GM21528 (cell line): ENCODE measurements at regions not wholly inside any gene's neighbourhood (a gene's known extent, or its start where the extent isn't known, plus 50 kb on each side); places are given as distances from the start of the nearest gene placed in this dataset.
"Not testable (repeated sequence)": the region's sequence is repeated elsewhere in the genome, so short reads cannot be mapped to it uniquely, and the experiment has no call there.

Source experiments
- ATAC-seq: cut with Tn5 transposase; IDR thresholded peaks from one replicate; pipeline ENCODE4 v1.9.1; 2021; ENCODE audit warnings: mild to moderate bottlenecking, moderate library complexity; ENCODE audit not compliant: unreplicated experiment, low FRiP score

GRCh38 chr19:14328406-14328805 is 52.8 kb upstream of the ADGRE5 start:
- ATAC-seq: no peak

- not testable (repeated sequence) for ATAC-seq
Measured at GRCh38 chr19:14327061-14327460, 54.2 kb upstream of the ADGRE5 start.

- no peak for ATAC-seq
Measured at GRCh38 chr19:14325863-14326262, 55.4 kb upstream of the ADGRE5 start.

- ATAC-seq: no peak
Measured at GRCh38 chr19:14325134-14325533, 56.1 kb upstream of the ADGRE5 start.

- ATAC-seq: no peak
Measured at GRCh38 chr19:14322889-14323463, 58.3 kb upstream of the ADGRE5 start.

- ATAC-seq: no peak
Measured at GRCh38 chr19:14320253-14320652, 61.0 kb upstream of the ADGRE5 start.

DNA sequence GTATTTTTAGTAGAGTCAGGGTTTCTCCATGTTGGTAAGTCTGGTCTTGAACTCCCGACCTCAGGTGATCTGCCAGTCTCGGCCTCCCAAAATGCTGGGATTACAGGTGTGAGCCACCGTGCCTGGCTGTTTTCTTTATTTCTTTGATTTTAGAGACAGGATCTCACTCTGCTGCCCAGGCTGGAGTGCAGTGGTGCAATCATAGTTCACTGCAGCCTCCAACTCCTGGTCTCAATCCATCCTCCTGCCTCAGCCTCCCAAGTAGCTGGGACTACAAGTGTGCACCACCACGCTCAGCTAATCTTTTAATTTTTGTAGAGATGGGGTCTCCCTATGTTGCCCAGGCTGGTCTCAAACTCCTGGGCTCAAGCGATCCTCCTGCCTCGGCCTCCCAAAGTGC is 61.5 kb upstream of the ADGRE5 start:
- not testable (repeated sequence) for ATAC-seq

DNA sequence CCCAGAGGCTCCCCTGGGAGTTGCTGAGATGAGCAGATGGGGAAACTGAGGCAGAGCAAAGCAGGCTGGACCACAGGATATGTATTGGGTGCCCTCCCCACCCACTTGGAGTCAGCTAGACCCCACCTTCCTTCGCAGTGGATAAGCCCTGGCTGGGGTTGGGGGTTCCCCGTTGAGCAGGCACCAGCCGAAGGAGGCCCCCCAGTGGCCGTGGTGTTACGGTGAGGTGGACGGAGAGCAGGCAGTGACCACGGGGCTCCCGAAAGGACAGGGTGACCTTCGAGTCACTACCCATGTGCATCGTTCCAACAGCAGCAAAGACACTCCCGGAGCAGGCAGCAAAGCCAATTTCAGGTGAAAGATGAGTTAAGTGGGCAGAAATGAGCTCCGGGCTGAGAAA is 62.4 kb upstream of the ADGRE5 start:
- ATAC-seq: no peak

DNA sequence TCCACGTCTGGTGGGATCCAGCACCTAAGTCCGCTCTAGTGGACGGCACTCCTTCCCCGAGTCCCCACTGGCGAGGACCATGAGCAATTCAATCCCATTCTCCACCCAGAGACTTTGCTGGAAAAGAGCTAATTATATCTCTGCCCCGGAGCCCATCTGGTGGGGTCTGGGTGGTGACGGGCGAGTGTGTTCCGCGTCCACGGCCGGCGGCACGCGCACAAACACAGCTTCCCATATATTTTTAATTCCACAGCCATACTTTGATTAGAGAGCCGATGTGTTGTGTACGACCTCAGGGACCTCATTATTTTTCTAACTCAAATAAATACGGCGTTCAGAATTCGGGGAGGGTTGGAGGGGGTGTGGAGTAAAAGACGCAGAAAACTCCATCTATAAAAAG is 64.1 kb upstream of the ADGRE5 start:
- no peak for ATAC-seq

DNA sequence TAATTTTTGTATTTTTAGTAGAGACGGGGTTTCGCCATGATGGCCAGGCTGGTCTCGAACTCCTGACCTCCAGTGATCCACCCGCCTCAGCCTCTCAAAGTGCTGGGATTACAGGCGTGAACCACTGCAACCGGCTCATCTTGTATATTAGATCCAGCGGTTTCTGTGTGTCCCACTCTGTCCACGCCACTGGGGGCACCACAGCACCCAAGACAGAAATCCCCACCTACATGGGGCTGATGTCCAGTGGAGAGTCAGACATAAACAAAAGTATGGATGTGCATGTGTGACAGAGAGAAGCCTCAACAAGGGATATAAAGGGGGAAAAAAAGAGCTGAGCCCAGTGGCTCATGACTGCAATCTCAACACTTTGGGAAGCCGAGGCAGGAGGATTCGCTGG is 65.8 kb upstream of the ADGRE5 start:
- no peak for ATAC-seq

GRCh38 chr19:14310055-14310454 is 71.2 kb upstream of the ADGRE5 start:
- ATAC-seq: no peak

GRCh38 chr19:14305706-14306105 is 75.5 kb upstream of the ADGRE5 start:
- no peak for ATAC-seq

DNA sequence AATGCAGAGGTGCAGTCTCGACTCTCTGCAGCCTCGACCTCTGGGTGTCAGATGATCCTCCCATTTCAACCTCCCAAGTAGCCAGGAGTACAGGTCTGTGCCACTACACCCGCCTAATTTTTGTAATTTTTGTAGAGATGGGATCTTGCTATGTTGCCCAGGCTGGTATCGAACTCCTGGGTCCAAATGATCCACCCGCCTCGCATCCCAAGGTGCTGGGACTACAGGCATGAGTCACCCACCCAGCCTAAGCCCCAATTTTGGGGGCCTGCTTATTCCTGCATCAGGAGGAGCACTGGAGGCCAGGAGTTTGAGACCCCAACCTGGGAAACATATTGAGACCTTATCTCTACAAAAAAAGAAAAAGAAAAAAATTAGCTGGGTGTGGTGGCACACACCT is 80.1 kb upstream of the ADGRE5 start:
- no peak for ATAC-seq

- no peak for ATAC-seq
Measured at GRCh38 chr19:14300303-14300702, 80.9 kb upstream of the ADGRE5 start.

GRCh38 chr19:14299224-14299827 is 81.9 kb upstream of the ADGRE5 start:
- ATAC-seq: not testable (repeated sequence)

- not testable (repeated sequence) for ATAC-seq
Measured at GRCh38 chr19:14297883-14298576, 83.2 kb upstream of the ADGRE5 start.

- ATAC-seq: not testable (repeated sequence)
Measured at GRCh38 chr19:14294974-14295373, 86.3 kb upstream of the ADGRE5 start.

- ATAC-seq: not testable (repeated sequence)
Measured at GRCh38 chr19:14293816-14294170, 87.5 kb upstream of the ADGRE5 start.

GRCh38 chr19:14293101-14293815 is 87.3 kb upstream of the ADGRL1 start:
- ATAC-seq: not testable (repeated sequence)

- not testable (repeated sequence) for ATAC-seq
Measured at GRCh38 chr19:14289810-14290209, 83.8 kb upstream of the ADGRL1 start.

DNA sequence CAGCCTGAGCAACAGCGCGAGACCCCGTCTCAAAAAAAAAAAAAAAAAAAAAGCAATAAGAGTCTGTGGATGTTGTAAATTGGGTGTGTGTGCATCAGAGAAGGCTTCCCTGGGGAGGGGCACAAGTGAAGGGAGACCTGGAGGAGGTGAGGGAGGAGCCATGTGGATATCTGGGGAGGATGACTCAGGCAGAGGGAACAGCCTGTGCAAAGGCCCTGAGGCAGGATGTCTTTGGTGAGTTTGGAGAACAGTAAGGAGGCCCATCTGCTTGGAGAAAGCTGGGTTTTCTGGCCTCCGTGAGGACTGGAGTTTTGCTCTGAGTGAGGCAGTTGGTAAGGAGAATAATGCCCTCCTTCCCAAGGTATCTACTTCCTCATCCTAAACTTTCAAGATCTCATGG is 81.9 kb upstream of the ADGRL1 start:
- not testable (repeated sequence) for ATAC-seq
